IPS-NIHi7 (cell line): ENCODE measurements at regions not wholly inside any gene's neighbourhood (a gene's known extent, or its start where the extent isn't known, plus 50 kb on each side); places are given as distances from the start of the nearest gene placed in this dataset.
"Not testable (repeated sequence)": the region's sequence is repeated elsewhere in the genome, so short reads cannot be mapped to it uniquely, and the experiment has no call there.

Experiments
- DNase-seq: peaks from one replicate; pipeline ENCODE4 v3.0.0; 2012; ENCODE audit warnings: mixed read lengths; ENCODE audit errors: extremely low spot score

GRCh38 chr1:86798608-86799291, 94.4 kb downstream of the SH3GLB1 start:
- no peak for DNase-seq

- DNase-seq: not testable (repeated sequence)
Measured at GRCh38 chr1:86803641-86804040, 99.3 kb downstream of the SH3GLB1 start.

- DNase-seq: not testable (repeated sequence)
Measured at GRCh38 chr1:86805898-86806519, 101.6 kb downstream of the SH3GLB1 start.

- DNase-seq: peak; percentile 65
Measured at GRCh38 chr1:86811142-86811924, 102.6 kb downstream of the SELENOF start.

- no peak for DNase-seq
Measured at GRCh38 chr1:86812286-86812685, 101.6 kb downstream of the SELENOF start.
